Sciatic nerve (tissue), 2 donors: ENCODE measurements at regions not wholly inside any gene's neighbourhood (a gene's known extent, or its start where the extent isn't known, plus 50 kb on each side); places are given as distances from the start of the nearest gene placed in this dataset.

Experiments
- ATAC-seq: fragments of 200-7000 bp; cut with Tn5 transposase; one replicate; pipeline ENCODE4 v1.9.1; 2020; ENCODE audit warnings: mild to moderate bottlenecking, moderate library complexity
- DNase-seq: peaks from one replicate; pipeline ENCODE4 v3.0.0-alpha.2; 2020; ENCODE audit warnings: low spot score
- intact Hi-C: fragments of 100-400 bp; cut with DNase I; formaldehyde crosslinking; loops from one replicate; pipeline ENCODE4 v1.14.2; 2022
- donor health status: DM: no; HTN: no; CAD: no.
- donor health status: DM: no; HTN: no; CAD: no.

- peak; percentile 63 for DNase-seq
- intact Hi-C loops, result no loop called here
- peak; percentile 86 for ATAC-seq
Observed at GRCh38 chr5:158140120-158140731, 281.3 kb upstream of the CLINT1 start.

DNA sequence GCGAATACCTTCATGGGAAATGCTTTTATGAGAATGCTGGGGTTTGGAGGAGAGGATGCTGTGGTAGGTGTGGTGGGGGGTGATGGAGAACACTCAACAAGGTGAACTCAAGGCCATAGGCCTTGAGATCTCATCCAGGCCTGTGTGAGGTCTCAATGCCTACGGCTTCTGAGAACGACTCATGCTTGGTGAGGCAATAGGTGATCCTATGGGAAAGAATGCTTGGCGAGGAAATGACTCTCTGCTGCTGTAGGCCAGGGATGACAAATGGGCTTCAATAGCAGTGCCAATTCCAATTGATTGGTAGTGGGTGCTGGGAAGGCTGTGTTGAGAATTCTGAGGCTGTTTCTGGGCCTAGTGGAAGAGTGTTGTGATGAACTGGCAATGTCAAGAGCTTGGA is 280.2 kb upstream of the CLINT1 start:
- DNase-seq, result no peak
- intact Hi-C loops, result no loop called here
- ATAC-seq, result no peak

DNA sequence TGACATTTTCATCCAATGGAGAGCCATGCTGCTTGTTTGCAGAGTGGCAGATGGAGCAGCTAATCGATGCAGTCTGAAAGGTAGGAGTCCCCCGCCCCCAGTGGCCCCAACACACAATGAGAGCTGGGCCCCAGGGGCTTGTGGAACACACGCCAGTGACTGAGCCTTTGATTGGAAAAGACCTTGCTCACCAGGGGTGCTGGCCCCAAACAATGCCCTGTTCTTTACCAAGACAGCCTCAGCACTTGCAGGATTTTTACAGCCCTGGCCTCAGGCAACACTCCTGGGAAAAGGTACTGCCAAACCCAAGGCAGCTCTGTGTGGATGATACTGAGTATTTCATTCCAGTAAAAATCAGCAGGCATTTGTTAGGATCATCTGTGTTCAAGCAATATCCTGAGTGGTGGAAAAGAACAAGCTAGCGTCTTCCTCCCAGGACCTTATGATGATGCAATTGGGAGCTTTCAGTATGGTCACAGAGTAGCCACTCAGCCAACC is 276.8 kb upstream of the CLINT1 start:
- DNase-seq, result peak; percentile 60
- intact Hi-C loops, result no loop called here

DNA sequence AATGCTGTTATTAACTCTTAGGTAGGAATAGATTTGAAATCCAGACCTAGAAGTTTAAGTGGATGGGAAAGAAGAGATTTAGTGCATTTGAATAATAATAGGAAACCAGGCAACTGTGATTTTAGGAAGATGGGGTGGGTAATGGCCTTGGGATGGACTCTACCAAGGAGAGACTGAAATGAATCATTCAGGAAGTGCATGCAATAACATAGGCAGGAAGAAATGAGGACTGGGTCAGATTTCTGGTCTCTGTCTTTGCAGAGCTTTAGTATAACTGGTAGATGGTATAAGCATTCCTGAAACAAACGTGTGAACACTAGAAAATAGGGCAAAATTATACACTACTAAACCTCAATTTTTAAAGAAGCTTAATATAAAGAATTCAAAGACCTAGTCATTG is 274.4 kb upstream of the CLINT1 start:
- intact Hi-C loops, result no loop called here
- ATAC-seq, result no peak

More for the DNA sequence above, 276.8 kb upstream of the CLINT1 start:
- ATAC-seq, result peak; percentile 94

GRCh38 chr5:158127536-158127935 is 268.6 kb upstream of the CLINT1 start:
- DNase-seq, result no peak
- ATAC-seq, result no peak

More for the DNA sequence above, 274.4 kb upstream of the CLINT1 start:
- no peak for DNase-seq

GRCh38 chr5:158126442-158127405 is 267.8 kb upstream of the CLINT1 start:
- intact Hi-C loops, result no loop called here
- ATAC-seq (no peak), DNase-seq (no peak)

More at GRCh38 chr5:158127536-158127935, 268.6 kb upstream of the CLINT1 start:
- intact Hi-C loops, result no loop called here

GRCh38 chr5:158124606-158125316 is 265.8 kb upstream of the CLINT1 start:
- no peak for ATAC-seq
- intact Hi-C loops, result no loop called here
- no peak for DNase-seq

DNA sequence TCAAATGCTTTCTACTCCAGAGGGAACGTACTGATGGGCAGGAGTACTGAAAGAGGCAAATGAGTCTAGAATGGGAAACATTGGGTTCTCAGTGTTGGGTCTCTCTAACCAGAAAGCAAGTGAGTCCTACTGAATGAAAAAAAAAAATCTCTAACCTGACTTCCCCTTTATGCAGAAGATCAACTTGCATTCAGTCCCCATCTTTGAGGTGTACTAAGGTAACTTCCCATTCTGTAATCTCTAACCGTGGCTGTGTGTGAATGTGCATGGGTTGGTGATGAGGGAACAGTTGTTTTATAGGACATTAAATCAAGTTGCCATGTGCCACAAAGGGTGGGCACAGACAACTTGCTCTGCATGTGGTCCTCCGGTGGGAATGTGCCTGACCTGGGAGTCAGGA is 264.6 kb upstream of the CLINT1 start:
- no peak for ATAC-seq
- intact Hi-C loops, result no loop called here
- DNase-seq, result no peak

GRCh38 chr5:158121678-158122077 is 262.7 kb upstream of the CLINT1 start:
- DNase-seq (no peak), ATAC-seq (no peak)
- intact Hi-C loops, result no loop called here

DNA sequence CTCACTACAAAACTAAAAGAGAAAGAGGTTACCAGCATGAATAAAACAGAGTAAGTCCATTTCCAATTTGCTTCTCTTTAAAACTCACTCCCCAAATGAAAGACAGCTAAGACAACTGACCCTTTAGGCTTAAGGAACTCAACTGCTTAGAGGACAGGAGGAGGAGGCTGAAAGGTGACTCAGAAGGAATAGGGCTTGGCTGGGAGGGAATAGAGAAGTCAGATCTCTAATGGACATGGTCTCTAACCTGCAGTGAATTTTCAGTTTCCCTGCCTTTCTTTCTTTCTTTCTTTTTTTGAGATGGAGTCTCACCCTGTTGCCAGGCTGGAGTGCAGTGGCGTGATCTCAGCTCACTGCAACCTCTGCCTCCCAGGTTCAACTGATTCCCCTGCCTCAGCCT is 261.8 kb upstream of the CLINT1 start:
- DNase-seq (no peak), ATAC-seq (peak; percentile 45)
- intact Hi-C loops, result no loop called here

DNA sequence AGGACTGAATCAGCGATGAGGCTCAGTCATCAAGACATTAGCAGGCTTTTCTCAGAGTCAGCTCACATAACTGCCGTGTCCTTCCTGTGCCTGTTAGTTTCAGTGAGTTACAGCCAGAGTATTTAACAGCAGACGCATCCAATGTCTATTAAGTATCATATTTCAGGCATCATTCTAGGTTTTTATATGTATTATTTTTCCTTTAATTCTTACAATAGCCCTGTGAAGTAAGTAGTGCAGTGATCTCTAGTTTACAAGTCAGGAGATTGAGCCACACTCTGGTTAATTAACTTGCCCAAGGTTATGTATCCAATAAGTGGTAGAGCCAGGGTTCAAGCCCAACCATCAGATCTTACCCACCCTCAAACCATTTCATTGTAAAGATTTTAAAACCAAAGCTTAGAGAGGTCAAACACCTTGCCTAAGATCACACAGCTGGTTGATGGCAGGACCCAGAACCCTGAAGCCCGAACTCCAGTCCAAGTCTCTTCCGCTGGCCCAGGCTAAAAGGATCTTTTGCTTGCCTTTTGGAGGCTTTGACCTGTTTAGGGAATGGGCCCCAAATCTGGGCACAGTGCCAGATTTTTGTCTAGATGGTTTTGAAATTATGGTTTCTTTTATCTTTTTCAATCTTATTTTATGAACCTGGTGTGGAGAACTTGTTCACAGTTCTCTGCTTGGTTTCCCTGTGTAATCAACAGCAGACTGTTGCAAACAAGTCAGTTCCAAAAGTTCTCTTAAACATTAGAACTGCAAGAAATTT is 261.2 kb upstream of the CLINT1 start:
- peak; percentile 18 for ATAC-seq
- intact Hi-C loops, result no loop called here
- DNase-seq, result no peak

DNA sequence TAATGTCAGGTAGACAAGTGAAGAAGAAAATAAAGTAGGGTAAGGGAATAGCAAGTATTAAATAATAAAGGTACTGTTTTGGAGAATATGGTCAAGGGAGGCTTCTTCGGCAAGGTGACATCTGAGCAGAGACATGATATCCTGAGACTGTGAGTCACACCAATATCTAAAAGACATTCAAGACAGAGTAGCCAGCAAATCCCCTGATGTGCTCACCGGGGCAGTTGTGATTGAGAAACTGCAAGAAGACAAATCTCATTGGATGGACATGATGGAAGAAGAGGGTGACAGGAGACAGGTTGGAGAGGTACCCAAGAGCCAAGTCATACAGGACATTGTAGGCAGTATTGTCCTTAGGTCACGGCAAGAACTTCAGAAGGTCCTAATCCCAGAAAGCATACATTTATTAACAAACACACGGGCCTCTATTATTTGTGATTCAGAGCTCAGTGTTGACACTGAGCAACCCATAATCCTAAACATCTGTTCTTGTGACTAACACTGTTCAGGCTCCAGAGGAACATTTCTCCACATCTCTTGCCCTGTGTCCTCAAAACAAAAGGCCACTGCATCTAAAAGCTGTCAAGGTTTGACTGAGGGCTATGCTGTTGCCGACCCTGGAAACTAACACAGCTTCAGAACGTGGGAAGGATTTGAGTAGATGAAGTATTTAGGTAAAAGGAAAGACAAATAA is 258.7 kb upstream of the CLINT1 start:
- intact Hi-C loops, result no loop called here
- DNase-seq (no peak), ATAC-seq (peak; percentile 64)

- no peak for ATAC-seq
- DNase-seq, result no peak
- intact Hi-C loops, result no loop called here
Observed at GRCh38 chr5:158116965-158117364, 258.0 kb upstream of the CLINT1 start.

- DNase-seq, result no peak
- ATAC-seq, result peak; percentile 79
- intact Hi-C loops, result no loop called here
Observed at GRCh38 chr5:158115468-158115867, 256.5 kb upstream of the CLINT1 start.

GRCh38 chr5:158108177-158108576 is 249.2 kb upstream of the CLINT1 start:
- no peak for ATAC-seq
- DNase-seq, result no peak
- intact Hi-C loops, result no loop called here

DNA sequence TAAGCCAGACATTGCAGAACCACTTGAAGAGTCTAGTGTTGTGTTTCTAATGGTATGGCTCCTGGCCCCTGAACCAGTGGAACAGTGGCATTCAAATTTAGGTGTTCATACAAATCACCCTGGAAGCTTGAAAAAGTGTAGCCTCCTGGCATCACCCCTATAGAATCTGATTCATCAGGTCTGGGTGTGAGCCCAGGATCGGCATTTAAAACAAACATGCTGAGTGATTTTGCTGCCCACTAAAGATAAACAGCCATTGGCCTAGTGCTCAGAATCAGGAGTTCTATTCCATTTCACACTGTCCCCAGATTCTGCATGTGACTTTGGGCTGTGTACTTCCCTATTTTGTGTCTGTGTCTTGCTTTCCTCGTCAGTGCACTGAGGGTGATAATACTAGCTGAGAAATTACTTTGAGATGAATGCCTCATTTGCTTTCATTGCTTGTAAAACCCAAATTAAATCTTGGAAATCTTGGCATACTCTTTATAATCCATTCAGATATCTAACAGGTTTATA is 241.5 kb upstream of the CLINT1 start:
- no peak for DNase-seq
- intact Hi-C loops, result no loop called here
- ATAC-seq, result no peak

- DNase-seq, result no peak
- intact Hi-C loops, result no loop called here
- no peak for ATAC-seq
Observed at GRCh38 chr5:158099571-158100105, 240.7 kb upstream of the CLINT1 start.

- ATAC-seq (no peak), DNase-seq (no peak)
- intact Hi-C loops, result no loop called here
Observed at GRCh38 chr5:158096835-158097234, 237.9 kb upstream of the CLINT1 start.
